ENCODE measurements at regions not wholly inside any gene's neighbourhood (a gene's known extent, or its start where the extent isn't known, plus 50 kb on each side); places are given as distances from the start of the nearest gene placed in this dataset.
"Not testable (repeated sequence)": the region's sequence is repeated elsewhere in the genome, so short reads cannot be mapped to it uniquely, and the experiment has no call there.

GRCh38 chr10:57661206-57661605 lies 606.5 kb downstream of the IPMK start:
- DNase-seq: no peak

- peak; percentile 84 for DNase-seq
Measured at GRCh38 chr10:57657164-57657765, 610.4 kb downstream of the IPMK start.

- DNase-seq: no peak
Measured at GRCh38 chr10:57654856-57655255, 612.8 kb downstream of the IPMK start.

GRCh38 chr10:57645108-57645507 lies 622.6 kb downstream of the IPMK start:
- DNase-seq: not testable (repeated sequence)

GRCh38 chr10:57638411-57638810 lies 629.3 kb downstream of the IPMK start:
- DNase-seq: no peak

- DNase-seq: peak; percentile 3
Measured at GRCh38 chr10:57628592-57629284, 639.0 kb downstream of the IPMK start.

GRCh38 chr10:57627642-57628178 lies 640.0 kb downstream of the IPMK start:
- DNase-seq: no peak

GRCh38 chr10:57624856-57625592 lies 642.7 kb downstream of the IPMK start:
- DNase-seq: no peak

- DNase-seq: no peak
Measured at GRCh38 chr10:57624066-57624465, 643.6 kb downstream of the IPMK start.

- DNase-seq: no peak
Measured at GRCh38 chr10:57621466-57621865, 646.2 kb downstream of the IPMK start.

- no peak for DNase-seq
Measured at GRCh38 chr10:57605948-57606485, 661.7 kb downstream of the IPMK start.

- DNase-seq: no peak
Measured at GRCh38 chr10:57599440-57599839, 668.3 kb downstream of the IPMK start.

- DNase-seq: no peak
Measured at GRCh38 chr10:57593983-57594573, 673.6 kb downstream of the IPMK start.

- peak; percentile 15 for DNase-seq
Measured at GRCh38 chr10:57579926-57580325, 687.8 kb downstream of the IPMK start.

GRCh38 chr10:57562211-57562610 lies 705.5 kb downstream of the IPMK start:
- DNase-seq: no peak

GRCh38 chr10:57551774-57552173 lies 715.9 kb downstream of the IPMK start:
- DNase-seq: not testable (repeated sequence)

GRCh38 chr10:57535306-57535705 lies 732.4 kb downstream of the IPMK start:
- DNase-seq: no peak

GRCh38 chr10:57513637-57514036 lies 754.1 kb downstream of the IPMK start:
- no peak for DNase-seq

- no peak for DNase-seq
Measured at GRCh38 chr10:57507788-57508187, 759.9 kb downstream of the IPMK start.

GRCh38 chr10:57506414-57507094 lies 761.1 kb downstream of the IPMK start:
- no peak for DNase-seq

GRCh38 chr10:57494486-57494885 lies 773.2 kb downstream of the IPMK start:
- DNase-seq: no peak

GRCh38 chr10:57482259-57482658 lies 785.4 kb downstream of the IPMK start:
- no peak for DNase-seq
